K562 (cell line): ENCODE measurements at regions not wholly inside any gene's neighbourhood (a gene's known extent, or its start where the extent isn't known, plus 50 kb on each side); places are given as distances from the start of the nearest gene placed in this dataset.

Experiments
- ATAC-seq: fragments of 200-7000 bp; cut with Tn5 transposase; 3 replicates; pipeline ENCODE4 v1.9.1; 2020; ENCODE audit warnings: moderate library complexity
- BruUV-seq: library from RNA; stranded (reverse); fragments of 400-500 nt; replicated peaks from 2 replicates; lab custom pipeline; 2021; lab: Mats Ljungman, UMichigan
- CTCF ChIA-PET: fragments of 300-600 bp; formaldehyde crosslinking; extraction: SDS; loops from one replicate; lab custom pipeline; 2021; ENCODE audit warnings: low intra/inter-chr PET ratio; lab: Yijun Ruan, JAX
- POLR2A ChIA-PET: fragments of 300-600, 350-650 bp; sonication (Branson Sonifier 250); formaldehyde crosslinking; extraction: SDS; loops from one replicate; lab custom pipeline; 2021; ENCODE audit warnings: antibody characterized with exemption, inconsistent platforms; lab: Yijun Ruan, JAX
- DNase-seq, 4 experiments: peaks; one replicate each; pipeline versions ENCODE4 v3.0.0 to v3.0.0-alpha.2; 2011 to 2018; ENCODE audit warnings: low spot score in 3 of 4, mixed read lengths in 3 of 4; ENCODE audit errors: extremely low read depth in 1 of 4
- FAIRE-seq: peaks from 2 replicates; lab custom pipeline; 2011; peaks lifted over from hg19 to GRCh38; lab: Jason Lieb, UNC
- H2AFZ ChIP-seq: 2 replicates; pipeline ENCODE4 v1.6.0; 2011; ENCODE audit warnings: low read depth, low read length, control low read depth, inconsistent platforms
- H3K27ac ChIP-seq: fragments of 200-600 bp; 3 replicates; pipeline ENCODE4 v1.8.0; 2011; ENCODE audit warnings: low read depth, mild to moderate bottlenecking, control low read depth, inconsistent platforms, low read length, moderate library complexity, mixed read lengths; ENCODE audit errors: extremely low read depth
- H3K27me3 ChIP-seq, 2 experiments: fragments of 300-600 bp in 1 of 2; 2 replicates in 1 of 2; 3 replicates in 1 of 2; pipeline versions ENCODE4 v1.6.0 to v1.8.0; 2011; ENCODE audit warnings: inconsistent platforms in 2 of 2, low read length in 2 of 2, mild to moderate bottlenecking in 1 of 2, mixed read lengths in 1 of 2, moderate library complexity in 1 of 2; ENCODE audit not compliant: control insufficient read depth in 2 of 2, insufficient read depth in 2 of 2
- H3K36me3 ChIP-seq: fragments of 300-600 bp; 3 replicates; pipeline ENCODE4 v1.8.0; 2011; ENCODE audit warnings: mild to moderate bottlenecking, low read length, inconsistent platforms; ENCODE audit not compliant: control insufficient read depth, insufficient read depth
- H3K4me1 ChIP-seq, 2 experiments: fragments of 200-600 bp in 1 of 2; replicated peaks in 1 of 2; 2 replicates in 1 of 2; 3 replicates in 1 of 2; pipeline versions ENCODE4 v1.5.1 to v1.8.0; 2011; ENCODE audit warnings: inconsistent platforms in 2 of 2, low read length in 2 of 2, mild to moderate bottlenecking in 1 of 2, mixed read lengths in 1 of 2, moderate library complexity in 1 of 2; ENCODE audit not compliant: control insufficient read depth in 2 of 2, insufficient read depth in 2 of 2
- H3K4me2 ChIP-seq: 2 replicates; pipeline ENCODE4 v1.6.1; 2011; ENCODE audit warnings: low read length, control low read depth, inconsistent platforms, mixed read lengths; ENCODE audit not compliant: insufficient read depth
- H3K4me3 ChIP-seq: fragments of 200-600 bp; sonication (generic), shearing (Covaris generic); 2 replicates; pipeline ENCODE4 v1.5.1; 2016; ENCODE audit warnings: control low read depth, inconsistent platforms
- H3K79me2 ChIP-seq: fragments of 200-600 bp; 3 replicates; pipeline ENCODE4 v1.8.0; 2011; ENCODE audit warnings: low read length, inconsistent platforms; ENCODE audit not compliant: control insufficient read depth, insufficient read depth
- H3K9ac ChIP-seq, 2 experiments: 2 replicates each; pipeline versions ENCODE4 v1.6.0 to v1.6.1; 2011; ENCODE audit warnings: low read depth in 2 of 2, low read length in 2 of 2, control low read depth in 1 of 2, inconsistent platforms in 1 of 2, mild to moderate bottlenecking in 1 of 2, mixed read lengths in 1 of 2; ENCODE audit not compliant: insufficient read depth in 1 of 2
- H3K9me1 ChIP-seq: one replicate; pipeline ENCODE4 v1.6.0; 2011; ENCODE audit warnings: inconsistent platforms, mild to moderate bottlenecking, low read length, moderate library complexity; ENCODE audit not compliant: control insufficient read depth, insufficient read depth
- H3K9me3 ChIP-seq: replicated peaks from 2 replicates; pipeline ENCODE4 v1.5.1; 2011; ENCODE audit warnings: low read depth, low read length, inconsistent platforms; ENCODE audit not compliant: control insufficient read depth, insufficient read depth
- H4K20me1 ChIP-seq: replicated peaks from 2 replicates; pipeline ENCODE4 v1.6.1; 2011; ENCODE audit warnings: low read length, inconsistent platforms, mixed read lengths; ENCODE audit not compliant: control insufficient read depth, insufficient read depth
- CCAR2 ChIP-seq: fragments of 200-400 bp; formaldehyde crosslinking; IDR thresholded peaks from 2 replicates; pipeline ENCODE4 v1.6.1; 2017; ENCODE audit warnings: mild to moderate bottlenecking, low read depth, low read length
- CXXC5 ChIP-seq: fragments of 250-450 bp; sonication (Bioruptor Pico); IDR thresholded peaks from 2 replicates; pipeline ENCODE4 v1.8.0; 2022; ENCODE audit warnings: inconsistent platforms, mild to moderate bottlenecking, moderate library complexity
- FOXA3 ChIP-seq, 2 experiments: fragments of 450-650 bp in 1 of 2; sonication (generic) in 1 of 2; formaldehyde crosslinking; IDR thresholded peaks in 1 of 2; conservative IDR thresholded peaks in 1 of 2; 2 replicates each; pipeline versions ENCODE4 v1.4.0 to v1.8.0; 2020 to 2022; ENCODE audit warnings: mild to moderate bottlenecking in 2 of 2, missing genetic modification reagents in 1 of 2
- HMG20B ChIP-seq: fragments of 250-450 bp; sonication (Bioruptor Pico); IDR thresholded peaks from 2 replicates; pipeline ENCODE4 v1.5.0; 2021; ENCODE audit warnings: mild to moderate bottlenecking
- HSF4 ChIP-seq: fragments of 250-450 bp; sonication (Bioruptor Pico); IDR thresholded peaks from 2 replicates; pipeline ENCODE4 v2.1.2; 2022; ENCODE audit warnings: mild to moderate bottlenecking, moderate library complexity, borderline replicate concordance
- MECOM ChIP-seq: fragments of 250-450 bp; sonication (Bioruptor Pico); IDR thresholded peaks from 2 replicates; pipeline ENCODE4 v1.8.0; 2022; ENCODE audit warnings: inconsistent platforms
- ZC3H8 ChIP-seq: fragments of 450-650 bp; IDR thresholded peaks from 2 replicates; pipeline ENCODE4 v1.6.1; 2017
- ZNF12 ChIP-seq: sonication (generic); formaldehyde crosslinking; IDR thresholded peaks from 2 replicates; pipeline ENCODE4 v1.4.0; 2020; ENCODE audit warnings: mild to moderate bottlenecking, missing genetic modification reagents
- ZNF77 ChIP-seq: fragments of 250-450 bp; sonication (Bioruptor Pico); IDR thresholded peaks from 2 replicates; pipeline ENCODE4 v1.5.0; 2020
- in situ Hi-C: fragments of 300-500 bp; cut with MboI; formaldehyde crosslinking; loops from 4 replicates; pipeline ENCODE4 v1.15.0; 2018; ENCODE audit warnings: inconsistent platforms, mixed read lengths
- intact Hi-C: fragments of 100-400 bp; cut with micrococcal nuclease; formaldehyde crosslinking; loops from 2 replicates; pipeline ENCODE4 v1.14.2; 2022
- TF ChIP-seq, protein P1 (sequence below): fragments of 250-450 bp; sonication (Bioruptor Pico); IDR thresholded peaks from 2 replicates; pipeline ENCODE4 v1.4.0; 2020; ENCODE audit warnings: borderline replicate concordance

DNA sequence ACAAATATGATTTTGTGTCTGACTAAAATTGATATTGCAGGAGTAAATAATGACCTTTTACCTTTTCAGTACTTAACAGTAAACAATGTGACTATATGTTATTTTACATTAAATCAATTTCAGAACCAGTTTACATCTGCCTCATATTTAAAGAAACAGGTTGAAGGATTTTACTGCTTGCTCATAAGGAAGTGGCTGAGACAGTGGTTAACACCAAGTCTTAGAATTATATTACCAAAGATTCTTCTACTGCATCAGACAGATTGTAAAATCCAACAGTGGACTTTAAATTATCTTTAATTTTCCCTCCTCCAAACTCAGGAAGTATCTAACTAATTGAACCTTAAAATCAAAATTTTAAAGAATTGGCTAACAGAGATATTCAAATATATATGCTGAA, 1929.9 kb downstream of the PCDH9 start:
- Histone ChIP-seq H3K36me3 (no peaks in the 10 kb centered on the region), H3K9me3 (no peaks in the 10 kb centered on the region), H4K20me1 (no peaks in the 10 kb centered on the region), H3K4me3 (no peak overlapping the region), H3K27me3 (no peaks in the 10 kb centered on the region), H3K9ac (no peak overlapping the region), H3K79me2 (no peaks in the 10 kb centered on the region), H3K9me1 (no peaks in the 10 kb centered on the region), H3K4me2 (no peak overlapping the region), H3K27ac (no peak overlapping the region), H2AFZ (no peak overlapping the region), H3K4me1 (no peaks in the 10 kb centered on the region)
- intact Hi-C loops: no loop called here
- DNase-seq: no peak
- BruUV-seq: no TSS peak
- no peak for ATAC-seq
- no peak for FAIRE-seq
- TF ChIP-seq HMG20B (CRISPR knock-in tag): no peak
- TF ChIP-seq CXXC5: no peak
- TF ChIP-seq FOXA3 (CRISPR knock-in tag; conservative IDR thresholded peaks at IDR 0.05 in 1 of 2, IDR thresholded peaks at IDR 0.05 in 1 of 2): no peak
- TF ChIP-seq CCAR2: no peak
- TF ChIP-seq ZNF12 (CRISPR knock-in tag): no peak
- TF ChIP-seq MECOM (CRISPR knock-in tag): no peak
- TF ChIP-seq ZNF77 (CRISPR knock-in tag): no peak
- TF ChIP-seq HSF4 (CRISPR knock-in tag): no peak
- no peak for TF ChIP-seq ZC3H8
- TF ChIP-seq, protein P1, sequence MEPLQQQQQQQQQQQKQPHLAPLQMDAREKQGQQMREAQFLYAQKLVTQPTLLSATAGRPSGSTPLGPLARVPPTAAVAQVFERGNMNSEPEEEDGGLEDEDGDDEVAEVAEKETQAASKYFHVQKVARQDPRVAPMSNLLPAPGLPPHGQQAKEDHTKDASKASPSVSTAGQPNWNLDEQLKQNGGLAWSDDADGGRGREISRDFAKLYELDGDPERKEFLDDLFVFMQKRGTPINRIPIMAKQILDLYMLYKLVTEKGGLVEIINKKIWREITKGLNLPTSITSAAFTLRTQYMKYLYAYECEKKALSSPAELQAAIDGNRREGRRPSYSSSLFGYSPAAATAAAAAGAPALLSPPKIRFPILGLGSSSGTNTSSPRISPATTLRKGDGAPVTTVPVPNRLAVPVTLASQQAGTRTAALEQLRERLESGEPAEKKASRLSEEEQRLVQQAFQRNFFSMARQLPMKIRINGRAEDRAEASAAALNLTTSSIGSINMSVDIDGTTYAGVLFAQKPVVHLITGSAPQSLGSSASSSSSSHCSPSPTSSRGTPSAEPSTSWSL (CRISPR knock-in tag): no peak
- CTCF ChIA-PET: no interaction called here
- POLR2A ChIA-PET: no interaction called here
- in situ Hi-C loops: no loop called here
